ENCODE measurements at regions not wholly inside any gene's neighbourhood (a gene's known extent, or its start where the extent isn't known, plus 50 kb on each side); places are given as distances from the start of the nearest gene placed in this dataset.

- H3K9ac ChIP-seq (ENCODE audit: low read depth, low read length), result no peak overlapping the region
- H3K9me3 ChIP-seq (ENCODE audit: control insufficient read depth, insufficient read depth, low read length), result peaks cover 2% of the 10 kb centered on the region
- no peaks in the 10 kb centered on the region for H3K9me1 ChIP-seq (ENCODE audit: insufficient read depth, low read length)
- H2BK5ac ChIP-seq (ENCODE audit: low read depth, low read length, poor library complexity, severe bottlenecking), result no peak overlapping the region
- no peak for TF ChIP-seq CEBPB (IDR thresholded peaks at IDR 0.05; ENCODE audit: low read depth, low read length)
- no peak for TF ChIP-seq FOS (IDR thresholded peaks at IDR 0.05; ENCODE audit: low read depth, low read length)
- TF ChIP-seq, protein P1, sequence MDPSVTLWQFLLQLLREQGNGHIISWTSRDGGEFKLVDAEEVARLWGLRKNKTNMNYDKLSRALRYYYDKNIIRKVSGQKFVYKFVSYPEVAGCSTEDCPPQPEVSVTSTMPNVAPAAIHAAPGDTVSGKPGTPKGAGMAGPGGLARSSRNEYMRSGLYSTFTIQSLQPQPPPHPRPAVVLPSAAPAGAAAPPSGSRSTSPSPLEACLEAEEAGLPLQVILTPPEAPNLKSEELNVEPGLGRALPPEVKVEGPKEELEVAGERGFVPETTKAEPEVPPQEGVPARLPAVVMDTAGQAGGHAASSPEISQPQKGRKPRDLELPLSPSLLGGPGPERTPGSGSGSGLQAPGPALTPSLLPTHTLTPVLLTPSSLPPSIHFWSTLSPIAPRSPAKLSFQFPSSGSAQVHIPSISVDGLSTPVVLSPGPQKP (IDR thresholded peaks at IDR 0.05; ENCODE audit: borderline replicate concordance, low read depth, low read length), result no peak
- TF ChIP-seq MAZ (IDR thresholded peaks at IDR 0.05; ENCODE audit: borderline replicate concordance, low read depth, low read length), result no peak
- no peak for TF ChIP-seq MAFK (IDR thresholded peaks at IDR 0.05; ENCODE audit: low read depth, low read length)
- no peak for TF ChIP-seq RCOR1 (IDR thresholded peaks at IDR 0.05; ENCODE audit: insufficient replicate concordance, low read length)
- TF ChIP-seq BHLHE40 (IDR thresholded peaks at IDR 0.05; ENCODE audit: low read depth, low read length), result no peak
- TF ChIP-seq NFE2L2 (IDR thresholded peaks at IDR 0.05; ENCODE audit: low read depth, low read length), result no peak
- TF ChIP-seq CHD1 (IDR thresholded peaks at IDR 0.05; ENCODE audit: low read depth, low read length), result no peak
- TF ChIP-seq RAD21 (IDR thresholded peaks at IDR 0.05; ENCODE audit: low read length), result no peak
- no peak for TF ChIP-seq POLR2A (IDR thresholded peaks at IDR 0.05; ENCODE audit: low read depth, low read length)
- no peaks in the 10 kb centered on the region for H3K4me1 ChIP-seq (ENCODE audit: control insufficient read depth, insufficient read depth, low read length)
- H3K4ac ChIP-seq (ENCODE audit: low read depth, low read length), result no peak overlapping the region
- H4K5ac ChIP-seq (ENCODE audit: low read depth, low read length), result no peak overlapping the region
- H2AK5ac ChIP-seq (ENCODE audit: low read depth, low read length), result no peak overlapping the region
- ChIA-PET CTCF (no interaction called here), POLR2A (ENCODE audit: unreplicated experiment) (no interaction called here)
- in situ Hi-C loops (cut with MboI; ENCODE audit: low sequenced_read_pairs) (no loop called here), dilution Hi-C loops (cut with HindIII; ENCODE audit: low sequenced_read_pairs, unreplicated experiment) (no loop called here), intact Hi-C loops (cut with micrococcal nuclease) (no loop called here)
- no peaks in the 10 kb centered on the region for H4K20me1 ChIP-seq (ENCODE audit: insufficient read depth, low read length)
- H3K27me3 ChIP-seq (ENCODE audit: control insufficient read depth, insufficient read depth, low read length), result no peaks in the 10 kb centered on the region
- no TSS peak for BruUV-seq (replicated peaks)
- H4K8ac ChIP-seq (ENCODE audit: low read depth in 2 of 2, low read length in 2 of 2), result no peak overlapping the region
- H2BK120ac ChIP-seq (ENCODE audit: low read depth, low read length), result no peak overlapping the region
- no peak overlapping the region for H3K56ac ChIP-seq (ENCODE audit: extremely low read depth, insufficient read depth, low read length)
- H4K91ac ChIP-seq (ENCODE audit: insufficient read depth, low read depth, low read length), result no peak overlapping the region
- no peak overlapping the region for H2BK15ac ChIP-seq (ENCODE audit: low read depth, low read length)
- H2BK20ac ChIP-seq (ENCODE audit: low read depth, low read length), result no peak overlapping the region
- H3K36me3 ChIP-seq (ENCODE audit: control insufficient read depth, insufficient read depth, low read length), result no peaks in the 10 kb centered on the region
- H3K23ac ChIP-seq (ENCODE audit: low read depth, low read length), result no peak overlapping the region
- H2AK9ac ChIP-seq (replicated peaks; ENCODE audit: low read depth, low read length, poor library complexity), result no peak overlapping the region
- no peaks in the 10 kb centered on the region for H3K79me1 ChIP-seq (ENCODE audit: low read depth in 1 of 2, low read length in 2 of 2)
- no peak overlapping the region for H3K27ac ChIP-seq (ENCODE audit: insufficient read depth, low read length)
- no peak overlapping the region for H3K18ac ChIP-seq (ENCODE audit: low read depth, low read length)
- DNase-seq (no peak), ATAC-seq (ENCODE audit: low read depth) (no peak)
- no peak overlapping the region for H2AFZ ChIP-seq (replicated peaks; ENCODE audit: low read length, poor library complexity)
- no peak overlapping the region for H3K4me2 ChIP-seq (ENCODE audit: low read depth, low read length)
- no peak overlapping the region for H3K4me3 ChIP-seq (ENCODE audit: insufficient read depth, low read depth, low read length)
- no peak overlapping the region for H3K14ac ChIP-seq (replicated peaks; ENCODE audit: low read depth, low read length)
- no CpG with 5 or more reads among the region's 13 CpGs for WGBS, 2 experiments (ENCODE audit: extremely low coverage in 2 of 2, insufficient read length in 1 of 2)
These were observed 125.5 kb upstream of the NCAM1 start for GRCh38 chr11:112835591-112836255.
